ENCODE measurements at regions not wholly inside any gene's neighbourhood (a gene's known extent, or its start where the extent isn't known, plus 50 kb on each side); places are given as distances from the start of the nearest gene placed in this dataset.

DNA sequence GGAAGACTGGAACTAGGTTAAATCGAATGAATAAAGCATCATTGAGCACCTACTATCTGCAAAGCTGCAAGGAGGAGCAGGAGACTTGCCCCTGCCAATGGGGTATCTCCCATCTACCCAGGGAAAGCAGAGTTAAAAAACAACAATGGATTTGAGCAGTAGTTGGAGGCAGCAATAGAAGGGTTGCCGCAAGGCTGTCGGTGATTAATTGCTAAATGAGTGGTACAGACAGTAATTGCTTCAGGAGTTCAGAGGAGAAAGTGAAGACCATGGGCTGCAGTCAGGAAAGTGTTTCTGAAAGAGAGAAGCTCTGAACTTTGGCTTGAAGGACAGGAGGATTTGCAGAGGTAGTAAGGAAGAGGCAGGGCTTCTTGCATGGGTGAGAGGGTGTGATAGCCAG lies 152.9 kb downstream of the ACTL8 start:
- no peak for DNase-seq (ENCODE audit: low read depth)

DNA sequence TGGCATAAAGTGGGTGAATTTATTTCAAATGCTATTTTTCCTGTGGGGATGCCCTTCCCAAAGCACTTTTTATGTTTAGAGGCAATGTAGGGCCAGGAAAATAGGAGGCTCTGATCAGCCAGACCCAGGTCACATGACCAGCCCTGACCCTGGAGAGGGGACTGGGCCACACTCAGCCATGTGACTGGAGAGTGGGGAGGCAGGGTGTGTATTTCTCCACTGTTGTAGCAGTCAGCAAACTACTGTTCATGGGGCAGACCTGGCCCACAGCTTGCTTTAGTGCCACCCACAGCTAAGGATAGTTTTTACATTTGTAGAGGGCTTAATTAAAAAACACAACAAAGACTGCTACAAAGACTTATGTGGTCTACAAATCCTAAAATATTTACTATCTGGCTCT lies 153.8 kb downstream of the ACTL8 start:
- DNase-seq (ENCODE audit: low read depth) = no peak

DNA sequence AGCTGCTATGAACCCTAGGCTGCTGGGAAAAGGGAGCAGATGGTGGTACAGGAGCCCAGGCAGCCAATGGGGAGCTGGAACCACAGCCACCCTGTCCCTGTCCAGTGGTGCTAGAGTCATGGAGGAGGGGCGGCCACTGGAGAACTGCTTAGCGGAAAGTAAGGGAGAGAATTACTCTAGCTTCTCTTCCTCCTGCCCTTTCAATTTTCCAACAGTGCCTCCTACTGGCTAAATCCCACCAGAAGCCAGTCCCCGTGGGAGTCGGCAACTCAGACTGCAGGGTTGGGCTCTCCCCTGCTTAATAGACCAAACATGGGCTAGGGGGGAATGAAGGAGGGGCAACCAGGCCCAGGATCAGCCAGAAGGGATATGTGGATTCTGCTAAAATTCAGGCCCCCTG lies 154.5 kb downstream of the ACTL8 start:
- DNase-seq (ENCODE audit: low read depth) = no peak

DNA sequence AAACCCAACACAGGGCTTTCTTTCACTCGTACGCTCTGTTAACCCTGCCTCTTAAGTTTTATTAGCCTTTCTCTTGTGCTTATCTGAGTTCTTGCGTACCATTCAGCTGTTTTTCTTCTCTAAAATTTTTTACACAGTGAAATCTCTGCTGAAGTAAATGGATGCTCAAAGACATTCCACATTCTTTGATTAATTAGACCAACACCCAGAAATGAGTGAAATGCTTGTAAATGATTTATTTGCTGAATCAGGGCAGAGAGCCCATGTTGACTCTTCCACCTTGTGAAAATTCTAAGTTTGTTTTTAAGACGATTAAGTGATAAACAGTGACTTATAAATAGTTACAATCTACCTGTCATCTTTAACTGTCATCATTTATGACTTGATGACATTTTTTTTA lies 156.7 kb downstream of the ACTL8 start:
- no peak for DNase-seq (ENCODE audit: low read depth)

DNA sequence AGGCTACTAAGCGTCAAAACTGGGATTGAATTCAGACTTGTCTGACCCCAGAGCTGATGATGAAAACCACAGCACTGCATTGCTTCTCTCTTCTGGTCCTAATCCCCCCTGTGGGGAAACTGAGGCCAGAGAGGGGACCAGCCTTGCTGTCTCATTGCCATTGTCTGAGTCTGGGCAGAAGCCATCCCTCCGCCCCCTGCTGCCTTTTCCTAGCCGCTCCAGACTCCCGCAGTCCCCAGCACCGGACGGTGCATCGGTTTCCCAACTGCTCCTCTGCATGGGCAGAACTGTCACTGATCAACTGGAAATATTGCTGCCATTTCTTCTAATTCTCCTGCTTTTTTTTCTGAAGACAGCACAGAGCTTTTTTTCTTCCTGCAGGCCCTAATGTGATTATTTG lies 157.4 kb downstream of the ACTL8 start:
- DNase-seq (ENCODE audit: low read depth) = no peak

DNA sequence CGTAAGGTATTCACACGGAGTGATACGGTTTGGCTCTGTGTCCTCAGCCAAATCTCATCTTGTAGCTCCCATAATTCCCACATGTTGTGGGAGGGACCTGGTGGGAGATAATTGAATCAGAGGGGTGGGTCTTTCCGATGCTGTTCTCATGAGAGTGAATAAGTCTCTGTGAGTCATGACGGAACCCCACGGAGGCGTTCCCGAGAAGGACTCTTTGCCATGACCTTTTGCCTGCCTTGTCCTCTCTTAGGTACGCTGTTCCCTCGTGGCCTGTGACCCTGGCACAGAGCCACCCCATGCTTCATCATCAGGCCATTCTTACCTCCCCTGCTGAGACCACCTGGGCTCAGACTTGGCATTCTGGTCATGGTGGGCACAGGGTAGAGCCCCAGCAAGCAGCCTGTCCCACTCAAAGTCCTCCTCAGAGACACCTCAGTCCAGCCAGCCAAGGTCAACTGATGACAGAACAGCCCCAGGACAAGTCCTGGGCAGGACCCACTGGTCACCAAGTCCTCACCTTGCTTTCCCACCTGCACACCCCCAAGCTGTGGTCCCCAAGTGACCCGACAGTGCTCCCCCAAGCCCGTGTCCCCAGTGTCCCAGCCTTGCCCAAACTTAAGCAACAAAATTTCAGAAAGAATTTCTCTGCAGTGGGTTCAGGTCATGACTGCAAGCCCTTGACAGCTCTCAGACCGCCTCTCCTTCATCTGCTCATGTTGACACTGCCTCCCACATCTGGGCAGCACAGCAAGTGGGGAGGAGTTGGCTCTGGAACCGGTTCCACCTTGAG lies 158.4 kb downstream of the ACTL8 start:
- DNase-seq (ENCODE audit: low read depth) = no peak

DNA sequence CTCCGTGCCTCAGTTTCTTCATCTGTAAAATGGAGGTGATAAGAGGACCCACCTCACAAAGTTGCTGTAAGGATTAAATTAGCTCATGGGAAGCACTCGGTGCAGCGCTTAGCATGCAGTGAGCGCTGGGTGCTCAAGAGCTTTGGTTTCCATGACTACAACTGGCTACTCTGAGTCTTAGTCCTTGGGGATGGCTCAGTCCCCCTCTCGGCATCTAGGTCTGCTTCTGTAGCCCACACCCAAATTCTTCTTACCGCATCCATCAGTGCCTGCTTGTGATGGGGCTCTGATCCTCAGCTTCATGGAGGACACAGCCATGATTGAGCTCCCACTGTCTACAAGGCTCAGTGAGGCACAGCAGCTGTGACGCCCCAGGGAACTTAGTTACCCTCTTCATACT lies 159.0 kb downstream of the ACTL8 start:
- no peak for DNase-seq (ENCODE audit: low read depth)

DNA sequence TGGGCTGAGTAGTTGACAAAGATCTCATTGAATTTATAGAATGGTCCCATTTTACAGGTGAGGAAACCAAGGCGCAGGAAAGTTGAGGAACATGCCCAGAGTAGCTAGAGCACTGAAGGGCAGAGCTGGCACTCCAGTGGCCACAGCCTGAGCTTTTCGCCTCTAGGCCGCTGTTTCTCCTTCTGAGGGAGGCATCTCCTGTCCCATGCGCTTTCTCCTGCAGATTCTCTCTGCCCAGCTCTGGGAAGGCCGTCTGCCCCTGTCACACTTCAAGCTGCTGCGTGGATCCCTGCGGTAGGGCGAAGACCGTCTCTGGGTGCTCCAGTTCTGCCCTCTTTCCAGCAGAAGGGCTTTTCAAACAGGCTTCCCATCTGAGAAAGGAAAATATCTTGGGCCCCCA lies 159.9 kb downstream of the ACTL8 start:
- no peak for DNase-seq (ENCODE audit: low read depth)

DNA sequence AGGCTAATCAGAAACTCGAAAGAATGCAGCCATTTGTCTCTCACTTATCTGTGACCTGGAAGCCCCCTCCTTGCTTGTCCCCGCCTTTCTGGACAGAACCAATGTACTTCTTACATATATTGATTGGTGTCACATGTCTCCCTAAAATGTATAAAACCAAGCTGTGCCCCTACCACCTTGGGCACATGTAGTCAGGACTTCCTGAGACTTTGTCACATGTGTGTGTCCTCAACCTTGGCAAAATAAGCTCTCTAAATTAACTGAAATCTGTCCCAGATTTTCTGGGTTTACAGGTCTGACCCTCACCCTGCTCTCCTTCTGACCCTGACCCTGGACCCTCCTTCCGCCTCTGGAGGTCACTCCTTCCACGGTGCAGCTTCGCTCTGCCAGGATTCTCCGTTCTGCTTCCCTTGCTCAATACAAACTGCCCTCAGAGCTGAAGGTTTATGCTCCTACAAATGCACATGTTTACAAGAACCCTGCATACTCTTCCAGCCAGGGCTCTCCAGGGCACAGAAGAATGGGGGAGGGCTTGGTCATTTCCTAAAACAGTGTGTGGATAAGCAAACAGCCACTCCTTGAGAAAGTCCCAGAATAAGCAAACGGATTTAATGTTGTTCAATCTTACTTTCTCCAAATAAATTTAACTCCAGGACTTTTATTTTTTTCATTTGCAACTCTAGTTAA lies 160.5 kb downstream of the ACTL8 start:
- no peak for DNase-seq (ENCODE audit: low read depth)

DNA sequence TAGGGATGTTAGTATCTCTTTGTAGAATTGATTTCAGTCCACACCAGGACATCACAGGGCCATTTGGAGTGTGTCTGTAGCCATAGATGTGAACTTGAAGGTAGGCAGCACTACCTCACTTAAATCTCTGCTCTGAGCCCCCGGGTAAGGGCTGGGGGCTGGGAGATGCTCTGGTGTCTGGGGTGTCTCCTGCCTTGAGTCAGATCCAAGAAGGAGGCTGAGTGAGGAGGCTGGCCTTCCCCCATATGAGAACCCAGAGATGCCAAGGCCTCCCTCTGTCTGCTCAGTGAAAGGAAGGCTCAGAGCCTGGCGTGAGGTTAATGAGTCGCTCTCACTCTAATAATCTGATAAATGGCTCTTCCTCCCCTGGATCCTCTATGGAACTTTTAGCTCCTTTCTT lies 161.6 kb downstream of the ACTL8 start:
- no peak for DNase-seq (ENCODE audit: low read depth)

DNA sequence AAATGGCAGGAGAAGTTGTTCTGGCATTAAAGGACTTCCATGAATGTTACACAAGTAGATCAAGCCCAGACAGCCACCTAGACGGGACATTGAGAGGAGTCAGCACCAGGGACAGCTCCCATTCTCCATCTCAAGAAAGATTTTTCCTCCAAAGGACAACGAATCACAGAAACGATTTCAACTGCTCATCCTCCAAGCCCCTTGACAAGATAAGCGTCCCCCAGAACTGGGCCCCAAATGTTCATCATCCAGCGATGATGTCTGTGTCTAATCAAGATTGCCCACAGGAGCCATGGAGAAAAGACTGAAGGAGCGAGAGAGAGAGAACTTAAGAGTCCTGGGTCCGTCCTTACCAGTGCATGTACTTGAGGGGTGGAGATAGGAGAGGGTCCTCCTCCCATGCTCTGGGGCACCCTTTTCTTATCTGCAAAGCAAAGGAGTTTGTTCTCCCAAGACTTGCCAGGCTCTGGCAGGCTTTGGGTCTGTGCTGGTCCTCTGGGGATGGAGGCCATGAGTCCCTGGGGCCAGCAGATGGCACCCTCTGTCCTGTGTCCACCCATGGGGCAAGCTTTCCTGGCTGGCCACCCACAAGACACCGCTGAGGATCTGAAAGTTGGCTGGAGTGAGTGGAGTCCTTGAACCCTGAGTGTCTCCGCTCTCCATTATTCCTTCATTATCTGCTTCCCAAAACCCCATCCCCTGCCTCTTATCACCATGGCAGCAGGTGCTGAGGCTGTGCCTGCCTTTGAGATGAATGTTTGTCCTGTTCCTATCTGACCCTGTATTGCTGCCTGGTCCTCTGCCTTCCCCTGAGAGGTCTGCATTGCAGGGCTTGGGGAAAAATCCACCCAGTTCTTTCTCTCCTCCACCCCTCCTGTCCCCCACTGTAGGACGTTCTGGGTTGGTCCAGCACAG lies 164.6 kb downstream of the ACTL8 start:
- DNase-seq (ENCODE audit: low read depth) = no peak

DNA sequence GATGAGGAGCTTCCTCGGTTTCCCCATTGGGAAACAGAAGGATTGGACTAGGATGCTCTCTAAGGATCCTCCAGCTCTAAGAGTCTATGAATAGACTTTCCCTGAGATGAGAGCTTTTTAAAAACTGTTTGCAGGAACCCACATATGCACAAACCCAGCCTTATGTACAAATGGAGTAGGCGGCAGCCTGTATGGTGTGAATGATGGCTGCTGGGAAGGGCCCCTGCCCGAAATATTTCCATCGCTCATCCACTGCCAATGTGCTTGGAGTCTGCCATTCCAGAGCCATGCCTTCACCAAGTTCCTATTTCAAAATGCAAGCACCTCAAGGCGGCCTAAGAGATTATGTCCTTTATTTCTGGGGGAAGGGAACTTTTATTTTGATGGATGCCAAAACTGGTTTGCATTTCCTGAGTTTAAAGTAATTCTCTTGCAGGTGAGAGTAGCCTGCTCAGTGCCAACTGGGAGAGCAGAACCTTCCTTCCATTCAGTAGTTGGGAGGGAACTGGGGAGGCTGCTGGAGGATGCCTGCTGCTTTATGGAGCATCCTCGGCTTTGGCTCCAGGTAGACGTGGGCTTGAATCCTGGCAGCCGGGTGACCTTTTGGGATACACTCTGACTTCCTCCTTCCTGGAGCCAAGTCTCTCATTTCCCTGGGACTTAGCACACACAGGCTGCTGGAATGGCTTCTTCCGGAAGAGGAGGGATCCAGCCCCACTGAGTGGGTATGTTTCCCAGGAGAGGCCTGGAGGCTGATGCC lies 165.9 kb downstream of the ACTL8 start:
- no peak for DNase-seq (ENCODE audit: low read depth)

DNA sequence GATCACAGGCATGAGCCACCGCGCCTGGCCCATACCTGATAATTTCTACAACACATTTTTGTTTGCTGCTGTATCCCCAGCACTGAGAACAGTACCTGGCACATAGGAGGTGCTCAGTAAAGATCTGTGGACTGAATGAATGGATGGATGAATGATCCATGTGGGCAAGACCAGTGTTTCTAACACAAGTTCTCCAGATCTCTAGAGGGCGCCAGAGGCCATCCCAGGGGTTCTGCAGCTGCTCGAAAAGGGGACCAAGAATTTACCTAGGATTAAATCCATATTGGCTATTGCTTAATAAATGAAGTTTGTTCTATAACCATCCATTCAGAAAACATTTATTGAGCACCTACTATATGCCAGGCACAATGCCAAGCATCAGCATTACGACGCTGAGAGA lies 167.7 kb downstream of the ACTL8 start:
- no peak for DNase-seq (ENCODE audit: low read depth)

DNA sequence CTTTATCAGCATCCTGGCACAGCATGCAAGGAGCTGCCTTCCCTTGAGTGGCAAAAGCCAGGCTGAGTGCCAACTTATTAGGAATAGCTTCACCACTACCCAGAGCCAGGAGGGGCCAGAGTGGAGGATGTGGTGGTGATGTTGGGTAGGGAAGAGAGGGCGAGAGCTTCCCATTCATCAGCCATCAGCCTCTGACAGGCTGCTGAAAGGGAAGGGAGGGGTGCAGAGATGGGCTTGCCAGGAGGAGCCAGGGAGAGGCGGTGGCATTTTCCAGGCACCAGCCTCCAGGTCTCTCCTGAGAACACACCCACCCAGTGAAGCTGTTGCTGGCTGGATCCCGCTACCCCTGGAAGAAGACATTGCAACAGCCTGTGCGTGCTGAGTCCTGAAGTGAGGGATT lies 168.5 kb downstream of the ACTL8 start:
- no peak for DNase-seq (ENCODE audit: low read depth)

DNA sequence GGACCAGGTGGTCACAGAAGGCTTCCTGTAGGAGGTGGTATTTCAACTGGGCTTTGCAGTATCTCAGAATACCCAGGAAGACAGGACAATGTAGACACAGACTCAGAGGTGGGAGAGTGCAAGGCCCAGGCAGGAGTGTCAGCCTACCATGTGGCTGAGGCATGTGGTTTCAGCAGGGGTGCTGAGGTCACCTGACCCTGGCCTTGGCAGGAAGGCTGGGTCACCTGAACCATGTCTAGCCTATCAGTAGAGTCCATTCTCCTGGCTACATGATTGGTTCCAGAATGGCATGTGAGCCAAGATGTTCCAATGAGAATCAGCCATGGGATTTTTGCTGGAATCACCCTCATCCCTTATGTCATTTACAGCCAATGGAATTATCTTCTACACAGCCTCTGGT lies 169.4 kb downstream of the ACTL8 start:
- no peak for DNase-seq (ENCODE audit: low read depth)

DNA sequence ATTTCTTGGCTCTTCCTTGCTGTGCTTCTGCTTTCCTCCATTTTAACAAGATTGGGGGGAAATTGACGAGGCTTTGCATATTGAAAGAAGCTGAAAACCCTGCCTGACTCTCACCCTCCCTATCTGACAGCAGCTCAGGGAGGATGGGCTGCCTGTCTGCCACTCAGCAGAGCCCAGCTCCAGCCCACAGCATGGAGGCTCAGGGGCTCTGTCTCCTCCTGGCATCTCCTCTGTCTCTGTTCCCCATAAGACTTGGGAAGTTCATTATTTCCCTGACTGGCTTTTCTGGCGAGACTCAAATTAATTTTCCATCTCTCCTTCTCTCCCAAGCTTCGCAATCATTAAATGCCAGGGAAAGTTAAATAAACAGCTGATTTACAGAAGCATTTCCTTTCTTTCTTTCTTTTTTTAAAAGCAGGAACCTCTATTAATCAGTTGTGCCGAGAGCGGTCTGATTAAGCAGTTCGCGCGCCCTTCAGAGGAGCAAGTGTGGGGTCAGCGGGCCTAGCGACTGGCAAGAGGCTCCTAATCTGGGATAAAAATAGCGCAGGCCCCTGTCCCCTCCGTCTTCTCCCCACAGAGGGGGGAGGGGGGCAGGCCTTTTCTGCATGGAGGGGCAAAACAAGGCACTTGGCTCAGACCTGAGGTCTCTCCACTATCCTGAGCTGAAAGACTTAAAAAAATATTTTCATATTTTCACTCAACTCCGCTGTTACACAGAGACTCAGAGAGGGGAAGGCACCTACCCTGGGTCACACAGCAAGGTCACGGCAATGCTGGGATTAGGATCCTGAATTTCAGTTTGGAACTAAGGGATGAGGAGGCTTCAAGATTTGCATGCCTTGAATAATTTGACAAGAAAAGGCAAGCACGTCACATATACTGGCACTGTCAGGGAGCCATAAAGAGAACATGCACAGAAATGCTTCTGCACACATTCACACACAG lies 170.4 kb downstream of the ACTL8 start:
- DNase-seq (ENCODE audit: low read depth) = no peak

DNA sequence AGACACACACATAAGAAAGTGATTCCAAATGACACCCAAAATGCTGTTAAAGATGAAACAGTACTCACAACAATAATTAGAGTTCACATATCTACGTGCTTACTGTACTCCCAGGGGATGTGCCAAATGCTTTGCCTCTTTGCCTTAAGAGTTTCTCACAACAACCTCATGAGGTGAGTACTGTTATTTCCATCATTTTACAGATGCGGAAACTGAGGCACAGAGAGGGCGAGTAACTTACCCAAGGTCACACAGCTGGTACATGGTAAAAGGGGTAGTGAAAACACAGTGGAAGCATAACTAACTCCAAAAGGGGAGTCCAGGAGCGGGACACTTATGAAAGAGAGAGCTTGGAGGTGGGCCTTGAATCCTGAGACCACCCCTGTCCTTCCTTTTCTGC lies 171.8 kb downstream of the ACTL8 start:
- DNase-seq (ENCODE audit: low read depth) = no peak

DNA sequence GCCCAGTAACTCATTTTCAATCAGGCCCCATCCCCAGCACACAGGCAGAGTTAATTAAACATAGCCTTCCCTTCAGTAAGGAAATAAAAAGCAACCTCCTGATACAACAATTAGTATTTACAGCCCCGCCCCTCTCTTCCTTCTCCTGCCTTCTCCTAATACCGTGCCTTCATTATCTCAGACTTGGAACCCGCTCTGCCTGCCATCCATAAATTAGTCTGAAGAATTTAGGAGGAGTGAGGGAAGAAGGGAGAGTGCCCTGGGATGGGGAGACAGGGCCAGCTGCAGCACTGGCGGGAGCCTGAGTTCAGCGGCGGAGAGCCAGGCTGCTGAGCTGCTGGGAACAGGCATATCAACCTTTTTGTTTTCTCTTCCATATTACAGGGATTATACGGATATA lies 172.8 kb downstream of the ACTL8 start:
- no peak for DNase-seq (ENCODE audit: low read depth)

DNA sequence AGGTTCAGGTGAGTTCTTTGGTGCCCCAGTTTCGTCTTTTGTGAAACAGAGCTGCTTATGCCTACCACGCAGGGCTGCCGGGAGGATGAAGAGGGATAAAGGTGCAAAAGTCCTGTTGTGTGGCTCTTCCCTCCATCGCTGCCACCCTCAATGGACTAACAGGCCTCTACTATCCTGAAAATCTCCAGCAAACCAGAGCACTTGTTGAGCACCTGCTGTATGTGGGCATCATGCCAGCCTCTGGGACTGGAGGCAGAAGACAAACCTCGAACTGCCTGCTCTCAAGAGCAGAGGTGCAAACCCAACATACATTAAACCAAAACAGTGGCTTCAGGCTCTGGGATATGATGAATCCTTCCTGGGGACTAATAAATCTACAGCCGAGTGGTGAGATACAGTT lies 174.1 kb downstream of the ACTL8 start:
- no peak for DNase-seq (ENCODE audit: low read depth)

DNA sequence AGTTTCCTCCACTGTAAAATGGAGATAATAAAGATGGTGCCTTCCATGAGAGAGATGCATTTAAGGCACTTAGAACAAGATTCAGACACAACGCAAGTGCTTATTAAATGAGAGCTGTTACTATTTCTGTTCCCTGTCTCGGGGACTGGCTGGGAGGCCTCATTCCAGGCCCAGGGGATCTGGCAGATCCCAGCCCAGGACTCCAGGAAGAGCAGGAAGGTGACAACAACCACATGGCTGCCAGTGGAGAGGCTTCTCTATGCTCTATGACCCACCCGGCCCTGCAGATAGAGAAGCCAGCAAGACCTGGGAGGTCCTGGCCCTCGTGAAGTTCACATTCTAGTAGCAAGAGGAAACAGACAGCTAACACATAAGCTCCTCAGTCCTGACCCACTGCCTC lies 175.5 kb downstream of the ACTL8 start:
- no peak for DNase-seq (ENCODE audit: low read depth)

DNA sequence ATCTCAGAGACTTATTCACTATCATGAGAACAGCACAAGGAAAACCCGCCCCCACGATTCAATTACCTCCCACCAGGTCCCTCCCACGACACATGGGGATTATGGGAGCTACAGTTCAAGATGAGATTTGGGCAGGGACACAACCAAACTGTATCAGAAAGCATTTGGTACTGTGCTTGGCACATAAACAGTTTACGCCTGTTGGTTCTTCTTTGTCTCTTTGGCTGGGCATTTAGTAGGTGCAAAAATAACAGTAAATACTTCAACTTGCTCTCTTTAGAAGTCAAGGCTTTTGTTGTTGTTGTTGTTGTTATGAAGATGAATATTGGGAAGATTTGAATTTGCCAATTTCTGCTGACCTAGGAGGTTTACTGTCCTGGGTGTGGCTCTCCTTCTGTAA lies 175.4 kb upstream of the IGSF21 start:
- no peak for DNase-seq (ENCODE audit: low read depth)
